ENCODE measurements at regions not wholly inside any gene's neighbourhood (a gene's known extent, or its start where the extent isn't known, plus 50 kb on each side); places are given as distances from the start of the nearest gene placed in this dataset.

DNA sequence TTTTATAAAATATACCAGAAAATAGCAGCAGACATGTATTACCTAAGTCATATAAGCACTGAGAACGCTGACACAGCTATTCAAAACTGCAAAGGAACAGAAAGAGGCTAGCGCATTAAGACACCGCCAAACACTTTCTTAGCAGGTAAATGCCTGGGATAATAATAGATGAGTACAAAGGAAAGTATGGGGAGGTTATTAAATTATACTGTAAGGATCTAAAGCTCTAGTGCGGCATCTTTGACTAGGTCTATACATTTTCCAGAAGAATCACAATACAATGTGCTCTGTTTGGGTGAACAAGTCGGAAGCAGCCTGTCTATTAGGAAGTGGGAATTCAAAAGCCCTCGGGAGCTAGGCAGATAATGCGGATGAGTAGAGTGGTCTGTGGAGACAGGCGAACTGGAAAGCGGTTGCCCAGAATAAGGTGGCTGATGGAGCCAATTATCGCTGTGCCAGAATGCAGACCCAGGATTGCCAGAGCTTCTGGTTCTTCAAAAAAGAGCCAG is 443.6 kb upstream of the TENM3 start:
- no peaks in the 10 kb centered on the region for H3K27me3 Mint-ChIP-seq (ENCODE audit: low read depth in 3 of 3)
- 95% methylated on average over 5 of the region's 10 CpGs for WGBS (ENCODE audit: insufficient coverage)
- no peaks in the 10 kb centered on the region for H3K4me1 Mint-ChIP-seq
- peaks cover 5 to 7% of the 10 kb centered on the region in 2 donors for H3K9me3 ChIP-seq (replicated peaks in 1 of 2; ENCODE audit: control insufficient read depth in 1 of 2, insufficient read depth in 1 of 2, low read length in 2 of 2)
- no peaks in the 10 kb centered on the region for H3K4me1 ChIP-seq (ENCODE audit: control insufficient read depth in 1 of 2, insufficient read depth in 2 of 2, low read length in 2 of 2)
- H3K36me3 Mint-ChIP-seq = no peaks in the 10 kb centered on the region
- no peak overlapping the region for H3K4me2 ChIP-seq (replicated peaks; ENCODE audit: extremely low read depth, low read length, poor library complexity, severe bottlenecking)
- H3K27me3 ChIP-seq (ENCODE audit: control insufficient read depth in 2 of 2, insufficient read depth in 2 of 2, low read length in 2 of 2) = no peaks in the 10 kb centered on the region
- TF ChIP-seq CTCF (IDR thresholded peaks at IDR 0.05) = no peak
- H3K9me3 Mint-ChIP-seq = peaks cover 2 to 14% (median 8%) of the 10 kb centered on the region in 7 donors
- no peaks in the 10 kb centered on the region for H3K79me2 ChIP-seq (ENCODE audit: insufficient read depth, low read length)
- intact Hi-C loops (cut with micrococcal nuclease) = no loop called here
- no peak for DNase-seq
- H2AFZ ChIP-seq (ENCODE audit: insufficient read depth, low read depth, low read length, poor library complexity, severe bottlenecking) = no peak overlapping the region
- H4K20me1 ChIP-seq (ENCODE audit: insufficient read depth, low read length) = no peaks in the 10 kb centered on the region
- H3K4me3 Mint-ChIP-seq = no peak overlapping the region
- H3K36me3 ChIP-seq (replicated peaks in 1 of 2; ENCODE audit: control insufficient read depth in 1 of 2, insufficient read depth in 2 of 2, low read length in 2 of 2) = no peaks in the 10 kb centered on the region
- no peak overlapping the region for H3K9ac ChIP-seq (ENCODE audit: insufficient read depth, low read length, poor library complexity, severe bottlenecking)
- H3K4me3 ChIP-seq (replicated peaks in 1 of 3; ENCODE audit: low read depth in 2 of 3, low read length in 3 of 3) = no peak overlapping the region
- no peak overlapping the region for H3K27ac Mint-ChIP-seq
- no peak overlapping the region for H3K27ac ChIP-seq (ENCODE audit: low read depth in 1 of 2, low read length in 2 of 2)

DNA sequence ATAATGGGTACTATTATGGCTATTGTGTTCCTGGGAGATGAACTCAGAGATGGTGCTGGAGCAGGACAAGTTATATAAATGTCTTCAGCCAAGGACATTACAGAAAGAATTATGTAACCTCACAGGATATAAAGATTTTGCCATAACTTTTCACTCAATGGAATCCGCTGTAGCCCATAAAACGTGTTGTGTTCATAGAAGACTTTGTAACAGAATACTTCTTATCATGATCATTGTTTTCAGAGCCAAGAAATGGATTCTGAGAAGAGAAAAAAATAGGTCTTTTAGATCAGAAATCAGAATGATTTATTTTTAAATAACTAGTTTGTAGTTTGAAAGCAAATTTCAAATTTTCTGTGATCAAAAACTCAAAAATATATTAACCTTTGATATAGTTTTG is 441.0 kb upstream of the TENM3 start:
- no peaks in the 10 kb centered on the region for H3K79me2 ChIP-seq (ENCODE audit: insufficient read depth, low read length)
- Mint-ChIP-seq H3K27me3 (ENCODE audit: low read depth in 3 of 3) (peaks cover 0 to 3% (median 0%) of the 10 kb centered on the region in 3 donors), H3K4me1 (no peaks in the 10 kb centered on the region), H3K36me3 (no peaks in the 10 kb centered on the region), H3K4me3 (no peak overlapping the region), H3K27ac (no peak overlapping the region), H3K9me3 (peaks cover 0 to 7% (median 3%) of the 10 kb centered on the region in 7 donors)
- no peaks in the 10 kb centered on the region for H3K27me3 ChIP-seq (ENCODE audit: control insufficient read depth in 2 of 2, insufficient read depth in 2 of 2, low read length in 2 of 2)
- H3K36me3 ChIP-seq (replicated peaks in 1 of 2; ENCODE audit: control insufficient read depth in 1 of 2, insufficient read depth in 2 of 2, low read length in 2 of 2) = no peaks in the 10 kb centered on the region
- no peak overlapping the region for H2AFZ ChIP-seq (ENCODE audit: insufficient read depth, low read depth, low read length, poor library complexity, severe bottlenecking)
- DNase-seq = no peak
- H3K27ac ChIP-seq (ENCODE audit: low read depth in 1 of 2, low read length in 2 of 2) = no peak overlapping the region
- no peak for TF ChIP-seq CTCF (IDR thresholded peaks at IDR 0.05)
- no peak overlapping the region for H3K4me2 ChIP-seq (replicated peaks; ENCODE audit: extremely low read depth, low read length, poor library complexity, severe bottlenecking)
- no peaks in the 10 kb centered on the region for H3K4me1 ChIP-seq (ENCODE audit: control insufficient read depth in 1 of 2, insufficient read depth in 2 of 2, low read length in 2 of 2)
- peaks cover 3 to 7% of the 10 kb centered on the region in 2 donors for H3K9me3 ChIP-seq (replicated peaks in 1 of 2; ENCODE audit: control insufficient read depth in 1 of 2, insufficient read depth in 1 of 2, low read length in 2 of 2)
- no peak overlapping the region for H3K9ac ChIP-seq (ENCODE audit: insufficient read depth, low read length, poor library complexity, severe bottlenecking)
- no peak overlapping the region for H3K4me3 ChIP-seq (replicated peaks in 1 of 3; ENCODE audit: low read depth in 2 of 3, low read length in 3 of 3)
- intact Hi-C loops (cut with micrococcal nuclease) = no loop called here
- H4K20me1 ChIP-seq (ENCODE audit: insufficient read depth, low read length) = no peaks in the 10 kb centered on the region
- no CpG with 5 or more reads among the region's 2 CpGs for WGBS (ENCODE audit: insufficient coverage)

All from CD14-positive monocyte (primary cell).